ENCODE measurements at regions not wholly inside any gene's neighbourhood (a gene's known extent, or its start where the extent isn't known, plus 50 kb on each side); places are given as distances from the start of the nearest gene placed in this dataset.

GRCh38 chr20:6709910-6710595 is 57.4 kb upstream of the BMP2 start:
- TF ChIP-seq CTCF (IDR thresholded peaks at IDR 0.05) = no peak
- CTCF ChIA-PET = no interaction called here
- intact Hi-C loops (cut with DNase I, micrococcal nuclease) = no loop called here

GRCh38 chr20:6708010-6708409 is 59.5 kb upstream of the BMP2 start:
- intact Hi-C loops (cut with DNase I, micrococcal nuclease) = no loop called here
- CTCF ChIA-PET = no interaction called here
- Histone ChIP-seq H3K4me1 (ENCODE audit: insufficient read depth, low read length) (no peaks in the 10 kb centered on the region), H3K9me3 (ENCODE audit: control insufficient read depth in 1 of 2, insufficient read depth in 1 of 2, low read length in 2 of 2) (peaks cover 0 to 3% of the 10 kb centered on the region in 2 experiments), H3K27ac (ENCODE audit: low read depth in 1 of 2, low read length in 2 of 2) (no peak overlapping the region), H3K27me3 (ENCODE audit: control insufficient read depth in 1 of 2, insufficient read depth in 2 of 2, low read length in 2 of 2) (no peaks in the 10 kb centered on the region), H3K4me3 (ENCODE audit: low read length) (no peak overlapping the region), H3K36me3 (ENCODE audit: insufficient read depth, low read length) (no peaks in the 10 kb centered on the region)
- no peak for TF ChIP-seq CTCF (IDR thresholded peaks at IDR 0.05)
- Mint-ChIP-seq H3K27me3 (no peaks in the 10 kb centered on the region), H3K9me3 (no peaks in the 10 kb centered on the region), H3K27ac (no peak overlapping the region), H3K4me1 (ENCODE audit: low read depth) (no peaks in the 10 kb centered on the region), H3K36me3 (ENCODE audit: low read depth) (no peaks in the 10 kb centered on the region), H3K4me3 (no peak overlapping the region)
- DNase-seq (no peak), ATAC-seq (ENCODE audit: poor library complexity) (no peak)
- POLR2A ChIA-PET = no interaction called here

More at GRCh38 chr20:6709910-6710595, 57.4 kb upstream of the BMP2 start:
- Histone ChIP-seq H3K4me1 (ENCODE audit: insufficient read depth, low read length) (no peaks in the 10 kb centered on the region), H3K27ac (ENCODE audit: low read depth in 1 of 2, low read length in 2 of 2) (no peak overlapping the region), H3K4me3 (ENCODE audit: low read length) (no peak overlapping the region), H3K36me3 (ENCODE audit: insufficient read depth, low read length) (no peaks in the 10 kb centered on the region), H3K9me3 (ENCODE audit: control insufficient read depth in 1 of 2, insufficient read depth in 1 of 2, low read length in 2 of 2) (peaks cover 0 to 3% of the 10 kb centered on the region in 2 experiments), H3K27me3 (ENCODE audit: control insufficient read depth in 1 of 2, insufficient read depth in 2 of 2, low read length in 2 of 2) (no peaks in the 10 kb centered on the region)
- no peak overlapping the region for H3K27ac Mint-ChIP-seq
- no peaks in the 10 kb centered on the region for H3K27me3 Mint-ChIP-seq
- no peaks in the 10 kb centered on the region for H3K9me3 Mint-ChIP-seq
- no peak overlapping the region for H3K4me3 Mint-ChIP-seq
- no peak for ATAC-seq (ENCODE audit: poor library complexity)
- H3K4me1 Mint-ChIP-seq (ENCODE audit: low read depth) = no peaks in the 10 kb centered on the region
- H3K36me3 Mint-ChIP-seq (ENCODE audit: low read depth) = no peaks in the 10 kb centered on the region
- DNase-seq = no peak
- POLR2A ChIA-PET = no interaction called here

GRCh38 chr20:6707321-6707831 is 60.1 kb upstream of the BMP2 start:
- POLR2A ChIA-PET = no interaction called here
- intact Hi-C loops (cut with DNase I, micrococcal nuclease) = no loop called here
- no peaks in the 10 kb centered on the region for H3K4me1 Mint-ChIP-seq (ENCODE audit: low read depth)

More at GRCh38 chr20:6707321-6707831, 60.1 kb upstream of the BMP2 start:
- Mint-ChIP-seq H3K4me3 (no peak overlapping the region), H3K9me3 (no peaks in the 10 kb centered on the region), H3K27me3 (no peaks in the 10 kb centered on the region), H3K36me3 (ENCODE audit: low read depth) (no peaks in the 10 kb centered on the region), H3K27ac (no peak overlapping the region)
- DNase-seq (no peak), ATAC-seq (ENCODE audit: poor library complexity) (no peak)
- no peak for TF ChIP-seq CTCF (IDR thresholded peaks at IDR 0.05)
- no peaks in the 10 kb centered on the region for H3K4me1 ChIP-seq (ENCODE audit: insufficient read depth, low read length)
- H3K9me3 ChIP-seq (ENCODE audit: control insufficient read depth in 1 of 2, insufficient read depth in 1 of 2, low read length in 2 of 2) = peaks cover 0 to 3% of the 10 kb centered on the region in 2 experiments
- no peaks in the 10 kb centered on the region for H3K27me3 ChIP-seq (ENCODE audit: control insufficient read depth in 1 of 2, insufficient read depth in 2 of 2, low read length in 2 of 2)
- H3K36me3 ChIP-seq (ENCODE audit: insufficient read depth, low read length) = no peaks in the 10 kb centered on the region
- H3K4me3 ChIP-seq (ENCODE audit: low read length) = no peak overlapping the region
- no peak overlapping the region for H3K27ac ChIP-seq (ENCODE audit: low read depth in 1 of 2, low read length in 2 of 2)
- CTCF ChIA-PET = no interaction called here
